GF-D8 (cell line): ENCODE measurements at regions not wholly inside any gene's neighbourhood (a gene's known extent, or its start where the extent isn't known, plus 50 kb on each side); places are given as distances from the start of the nearest gene placed in this dataset.
"Not testable (repeated sequence)": the region's sequence is repeated elsewhere in the genome, so short reads cannot be mapped to it uniquely, and the experiment has no call there.

Experiments
- DNase-seq: peaks from one replicate; lab custom pipeline; 2025; lab: John Stamatoyannopoulos, UW

GRCh38 chr12:34406996-34407300 is 384.7 kb downstream of the ALG10 start:
- DNase-seq: no peak

GRCh38 chr12:34407813-34408212 is 385.5 kb downstream of the ALG10 start:
- no peak for DNase-seq

- DNase-seq: not testable (repeated sequence)
These were observed 409.2 kb downstream of the ALG10 start for GRCh38 chr12:34431509-34431908.
